Activated T-cell treated with anti-CD3 and anti-CD28 coated beads, Interleukin-2, amount 50 U/mL, for 24 hours (primary cell): ENCODE measurements at regions not wholly inside any gene's neighbourhood (a gene's known extent, or its start where the extent isn't known, plus 50 kb on each side); places are given as distances from the start of the nearest gene placed in this dataset.

Source experiments
- DNase-seq: peaks from one replicate; pipeline ENCODE4 v3.0.0-alpha.2; 2020
- H3K27ac Mint-ChIP-seq: 2 replicates; pipeline ENCODE4 v1.8.0; 2020; ENCODE audit warnings: mild to moderate bottlenecking, mixed read lengths
- H3K27me3 Mint-ChIP-seq: 2 replicates; pipeline ENCODE4 v1.8.0; 2020; ENCODE audit warnings: mixed read lengths
- H3K36me3 Mint-ChIP-seq: 2 replicates; pipeline ENCODE4 v1.8.0; 2020; ENCODE audit warnings: low read depth, mixed read lengths
- H3K4me1 Mint-ChIP-seq: 2 replicates; pipeline ENCODE4 v1.8.0; 2020; ENCODE audit warnings: low read depth, mixed read lengths
- H3K4me3 Mint-ChIP-seq: 2 replicates; pipeline ENCODE4 v1.8.0; 2020; ENCODE audit warnings: mild to moderate bottlenecking, moderate library complexity, mixed read lengths
- H3K9me3 Mint-ChIP-seq: 2 replicates; pipeline ENCODE4 v1.8.0; 2020; ENCODE audit warnings: mixed read lengths

GRCh38 chr6:169971081-169971861 lies 219.8 kb downstream of the ERMARD start:
- Mint-ChIP-seq H3K36me3 (no peaks in the 10 kb centered on the region), H3K9me3 (no peaks in the 10 kb centered on the region), H3K27ac (no peak overlapping the region), H3K4me1 (peaks cover 3% of the 10 kb centered on the region), H3K4me3 (no peak overlapping the region), H3K27me3 (peaks cover 3% of the 10 kb centered on the region)
- DNase-seq = peak; percentile 3

- H3K27ac Mint-ChIP-seq = no peak overlapping the region
- H3K36me3 Mint-ChIP-seq = no peaks in the 10 kb centered on the region
- no peaks in the 10 kb centered on the region for H3K9me3 Mint-ChIP-seq
- no peaks in the 10 kb centered on the region for H3K27me3 Mint-ChIP-seq
- peaks cover 3% of the 10 kb centered on the region for H3K4me1 Mint-ChIP-seq
- no peak overlapping the region for H3K4me3 Mint-ChIP-seq
- DNase-seq = peak; percentile 21
Measured at GRCh38 chr6:169970306-169970988, 219.0 kb downstream of the ERMARD start.

GRCh38 chr6:169969372-169970099 lies 218.1 kb downstream of the ERMARD start:
- peak; percentile 8 for DNase-seq
- Mint-ChIP-seq H3K4me3 (no peak overlapping the region), H3K36me3 (no peaks in the 10 kb centered on the region), H3K4me1 (peaks cover 3% of the 10 kb centered on the region), H3K27me3 (peaks cover 2% of the 10 kb centered on the region), H3K27ac (no peak overlapping the region), H3K9me3 (no peaks in the 10 kb centered on the region)

GRCh38 chr6:169968541-169969270 lies 217.3 kb downstream of the ERMARD start:
- no peak overlapping the region for H3K4me3 Mint-ChIP-seq
- no peak for DNase-seq
- peaks cover 3% of the 10 kb centered on the region for H3K4me1 Mint-ChIP-seq
- H3K27me3 Mint-ChIP-seq = peaks cover 4% of the 10 kb centered on the region
- H3K9me3 Mint-ChIP-seq = no peaks in the 10 kb centered on the region
- H3K27ac Mint-ChIP-seq = no peak overlapping the region
- H3K36me3 Mint-ChIP-seq = no peaks in the 10 kb centered on the region

- H3K27me3 Mint-ChIP-seq = peaks cover 11% of the 10 kb centered on the region
- H3K36me3 Mint-ChIP-seq = no peaks in the 10 kb centered on the region
- DNase-seq = peak; percentile 22
- H3K27ac Mint-ChIP-seq = no peak overlapping the region
- peaks cover 3% of the 10 kb centered on the region for H3K4me1 Mint-ChIP-seq
- H3K9me3 Mint-ChIP-seq = no peaks in the 10 kb centered on the region
- H3K4me3 Mint-ChIP-seq = no peak overlapping the region
Measured at GRCh38 chr6:169967687-169968086, 216.3 kb downstream of the ERMARD start.

GRCh38 chr6:169966312-169967181 lies 215.1 kb downstream of the ERMARD start:
- no peaks in the 10 kb centered on the region for H3K36me3 Mint-ChIP-seq
- no peak for DNase-seq
- peaks cover 7% of the 10 kb centered on the region for H3K4me1 Mint-ChIP-seq
- H3K27ac Mint-ChIP-seq = no peak overlapping the region
- no peak overlapping the region for H3K4me3 Mint-ChIP-seq
- H3K27me3 Mint-ChIP-seq = peaks cover 15% of the 10 kb centered on the region
- H3K9me3 Mint-ChIP-seq = no peaks in the 10 kb centered on the region

- Mint-ChIP-seq H3K4me3 (no peak overlapping the region), H3K9me3 (no peaks in the 10 kb centered on the region), H3K36me3 (no peaks in the 10 kb centered on the region), H3K27me3 (peaks cover 23% of the 10 kb centered on the region), H3K4me1 (peaks cover 10% of the 10 kb centered on the region), H3K27ac (no peak overlapping the region)
- DNase-seq = peak; percentile 14
Measured at GRCh38 chr6:169965657-169966311, 214.4 kb downstream of the ERMARD start.

- peaks cover 23% of the 10 kb centered on the region for H3K27me3 Mint-ChIP-seq
- H3K36me3 Mint-ChIP-seq = no peaks in the 10 kb centered on the region
- no peak overlapping the region for H3K27ac Mint-ChIP-seq
- DNase-seq = no peak
- peaks cover 10% of the 10 kb centered on the region for H3K4me1 Mint-ChIP-seq
- no peaks in the 10 kb centered on the region for H3K9me3 Mint-ChIP-seq
- H3K4me3 Mint-ChIP-seq = no peak overlapping the region
Measured at GRCh38 chr6:169965239-169965638, 213.8 kb downstream of the ERMARD start.

- H3K27me3 Mint-ChIP-seq = peaks cover 28% of the 10 kb centered on the region
- no peak overlapping the region for H3K27ac Mint-ChIP-seq
- H3K4me1 Mint-ChIP-seq = peaks cover 10% of the 10 kb centered on the region
- no peak for DNase-seq
- no peaks in the 10 kb centered on the region for H3K36me3 Mint-ChIP-seq
- no peak overlapping the region for H3K4me3 Mint-ChIP-seq
- H3K9me3 Mint-ChIP-seq = no peaks in the 10 kb centered on the region
Measured at GRCh38 chr6:169964486-169965180, 213.2 kb downstream of the ERMARD start.

- DNase-seq = no peak
- Mint-ChIP-seq H3K36me3 (no peaks in the 10 kb centered on the region), H3K27me3 (peaks cover 34% of the 10 kb centered on the region), H3K27ac (no peak overlapping the region), H3K4me1 (peaks cover 16% of the 10 kb centered on the region), H3K9me3 (no peaks in the 10 kb centered on the region), H3K4me3 (no peak overlapping the region)
Measured at GRCh38 chr6:169963581-169964297, 212.3 kb downstream of the ERMARD start.

GRCh38 chr6:169962604-169963469 lies 211.4 kb downstream of the ERMARD start:
- no peaks in the 10 kb centered on the region for H3K36me3 Mint-ChIP-seq
- peaks cover 34% of the 10 kb centered on the region for H3K27me3 Mint-ChIP-seq
- H3K4me1 Mint-ChIP-seq = peaks cover 19% of the 10 kb centered on the region
- DNase-seq = peak; percentile 22
- no peaks in the 10 kb centered on the region for H3K9me3 Mint-ChIP-seq
- no peak overlapping the region for H3K27ac Mint-ChIP-seq
- H3K4me3 Mint-ChIP-seq = no peak overlapping the region
